Esophagus (tissue), 2 donors: ENCODE measurements at regions not wholly inside any gene's neighbourhood (a gene's known extent, or its start where the extent isn't known, plus 50 kb on each side); places are given as distances from the start of the nearest gene placed in this dataset.

Experiments used
- H3K27ac ChIP-seq, 2 donors: one replicate each; pipeline ENCODE4 v1.5.1; 2013; ENCODE audit warnings: low read depth in 2 of 2, mild to moderate bottlenecking in 2 of 2, inconsistent platforms in 1 of 2, low read length in 1 of 2, moderate library complexity in 1 of 2
- H3K27me3 ChIP-seq, 2 donors: one replicate each; pipeline ENCODE4 v1.6.1; 2013; ENCODE audit warnings: low read length in 2 of 2, control low read depth in 1 of 2, mild to moderate bottlenecking in 1 of 2; ENCODE audit not compliant: insufficient read depth in 2 of 2, control insufficient read depth in 1 of 2
- H3K36me3 ChIP-seq, 2 donors: one replicate each; pipeline ENCODE4 v1.6.1; 2013; ENCODE audit warnings: low read length in 1 of 2; ENCODE audit not compliant: control insufficient read depth in 2 of 2, insufficient read depth in 2 of 2
- H3K4me1 ChIP-seq, 2 donors: one replicate each; pipeline ENCODE4 v1.6.1; 2013; ENCODE audit warnings: low read length in 1 of 2; ENCODE audit not compliant: control insufficient read depth in 2 of 2, insufficient read depth in 2 of 2
- H3K4me3 ChIP-seq, 2 donors: one replicate each; pipeline ENCODE4 v1.5.1; 2013; ENCODE audit warnings: low read length in 2 of 2, mild to moderate bottlenecking in 2 of 2, low read depth in 1 of 2, moderate library complexity in 1 of 2
- H3K9me3 ChIP-seq, 2 donors: one replicate each; pipeline ENCODE4 v1.6.1; 2013; ENCODE audit warnings: mild to moderate bottlenecking in 2 of 2, low read depth in 1 of 2, low read length in 1 of 2, moderate library complexity in 1 of 2; ENCODE audit not compliant: control insufficient read depth in 2 of 2, insufficient read depth in 1 of 2
- WGBS, 2 donors: extraction: QIAGEN DNeasy Blood & Tissue Kit; methylation state at CpG; one replicate each; pipeline ENCODE4 v1.1.7; 2013; 5-methylcytosine and 5-hydroxymethylcytosine counted together
- donor health status: healthy with polysubstance abuse.
- donor health status: Bipolar disorder and iron deficiency.

GRCh38 chr4:14496969-14497368 lies 505.3 kb upstream of the CPEB2 start:
- no peak overlapping the region for H3K27ac ChIP-seq
- H3K36me3 ChIP-seq, result no peaks in the 10 kb centered on the region
- no peaks in the 10 kb centered on the region for H3K4me1 ChIP-seq
- H3K27me3 ChIP-seq, result no peaks in the 10 kb centered on the region
- no peaks in the 10 kb centered on the region for H3K9me3 ChIP-seq
- H3K4me3 ChIP-seq, result no peak overlapping the region

- H3K27me3 ChIP-seq, result no peaks in the 10 kb centered on the region
- 68 to 77% methylated on average over 2 of the region's 2 CpGs for WGBS, 2 donors
- H3K9me3 ChIP-seq, result no peaks in the 10 kb centered on the region
- no peaks in the 10 kb centered on the region for H3K36me3 ChIP-seq
- H3K4me1 ChIP-seq, result no peaks in the 10 kb centered on the region
- no peak overlapping the region for H3K27ac ChIP-seq
- H3K4me3 ChIP-seq, result no peak overlapping the region
Measured at GRCh38 chr4:14504162-14504561, 498.1 kb upstream of the CPEB2 start.

GRCh38 chr4:14513471-14513870 lies 488.8 kb upstream of the CPEB2 start:
- no peaks in the 10 kb centered on the region for H3K4me1 ChIP-seq
- H3K9me3 ChIP-seq, result no peaks in the 10 kb centered on the region
- H3K36me3 ChIP-seq, result no peaks in the 10 kb centered on the region
- WGBS, 2 donors, result 78 to 88% methylated on average over 4 of the region's 4 CpGs
- H3K27me3 ChIP-seq, result no peaks in the 10 kb centered on the region
- no peak overlapping the region for H3K27ac ChIP-seq
- H3K4me3 ChIP-seq, result no peak overlapping the region

- 86 to 87% methylated on average over 2 of the region's 2 CpGs for WGBS, 2 donors
Measured at GRCh38 chr4:14515556-14515955, 486.7 kb upstream of the CPEB2 start.

GRCh38 chr4:14518136-14518535 lies 484.1 kb upstream of the CPEB2 start:
- WGBS, 2 donors, result 33 to 41% methylated on average over 2 of the region's 2 CpGs
- Histone ChIP-seq H3K9me3 (no peaks in the 10 kb centered on the region), H3K27ac (no peak overlapping the region), H3K36me3 (no peaks in the 10 kb centered on the region), H3K4me3 (no peak overlapping the region), H3K27me3 (no peaks in the 10 kb centered on the region), H3K4me1 (no peaks in the 10 kb centered on the region)

More at GRCh38 chr4:14515556-14515955, 486.7 kb upstream of the CPEB2 start:
- H3K4me1 ChIP-seq, result no peaks in the 10 kb centered on the region
- no peak overlapping the region for H3K27ac ChIP-seq
- no peak overlapping the region for H3K4me3 ChIP-seq
- no peaks in the 10 kb centered on the region for H3K9me3 ChIP-seq
- H3K36me3 ChIP-seq, result no peaks in the 10 kb centered on the region
- H3K27me3 ChIP-seq, result no peaks in the 10 kb centered on the region

GRCh38 chr4:14520171-14520570 lies 482.1 kb upstream of the CPEB2 start:
- no peak overlapping the region for H3K4me3 ChIP-seq
- H3K27me3 ChIP-seq, result no peaks in the 10 kb centered on the region
- WGBS, 2 donors, result 37 to 54% methylated on average over 1 of the region's 1 CpG
- no peaks in the 10 kb centered on the region for H3K9me3 ChIP-seq
- no peak overlapping the region for H3K27ac ChIP-seq
- H3K36me3 ChIP-seq, result no peaks in the 10 kb centered on the region
- H3K4me1 ChIP-seq, result no peaks in the 10 kb centered on the region

- 85 to 88% methylated on average over 1 of the region's 1 CpG for WGBS, 2 donors
- Histone ChIP-seq H3K36me3 (no peaks in the 10 kb centered on the region), H3K27me3 (no peaks in the 10 kb centered on the region)
Measured at GRCh38 chr4:14524276-14524675, 478.0 kb upstream of the CPEB2 start.

GRCh38 chr4:14528918-14529317 lies 473.4 kb upstream of the CPEB2 start:
- H3K27ac ChIP-seq, result no peak overlapping the region
- H3K4me3 ChIP-seq, result no peak overlapping the region
- no peaks in the 10 kb centered on the region for H3K4me1 ChIP-seq
- H3K36me3 ChIP-seq, result no peaks in the 10 kb centered on the region
- no peaks in the 10 kb centered on the region for H3K27me3 ChIP-seq
- no peaks in the 10 kb centered on the region for H3K9me3 ChIP-seq
- WGBS, 2 donors, result 84 to 95% methylated on average over 2 of the region's 2 CpGs

More at GRCh38 chr4:14524276-14524675, 478.0 kb upstream of the CPEB2 start:
- no peak overlapping the region for H3K4me3 ChIP-seq
- H3K27ac ChIP-seq, result no peak overlapping the region
- H3K4me1 ChIP-seq, result no peaks in the 10 kb centered on the region
- H3K9me3 ChIP-seq, result no peaks in the 10 kb centered on the region

- Histone ChIP-seq H3K27ac (no peak overlapping the region), H3K9me3 (no peaks in the 10 kb centered on the region), H3K36me3 (no peaks in the 10 kb centered on the region), H3K27me3 (no peaks in the 10 kb centered on the region), H3K4me3 (no peak overlapping the region), H3K4me1 (no peaks in the 10 kb centered on the region)
- 50 to 51% methylated on average over 4 of the region's 4 CpGs for WGBS, 2 donors
Measured at GRCh38 chr4:14529653-14530052, 472.6 kb upstream of the CPEB2 start.

- no peak overlapping the region for H3K27ac ChIP-seq
- H3K27me3 ChIP-seq, result no peaks in the 10 kb centered on the region
- no peak overlapping the region for H3K4me3 ChIP-seq
- no peaks in the 10 kb centered on the region for H3K9me3 ChIP-seq
- no peaks in the 10 kb centered on the region for H3K36me3 ChIP-seq
- H3K4me1 ChIP-seq, result no peaks in the 10 kb centered on the region
Measured at GRCh38 chr4:14532436-14532835, 469.8 kb upstream of the CPEB2 start.
